OCI-LY7 (cell line): ENCODE measurements at regions not wholly inside any gene's neighbourhood (a gene's known extent, or its start where the extent isn't known, plus 50 kb on each side); places are given as distances from the start of the nearest gene placed in this dataset.

Source experiments
- BruUV-seq: library from RNA; stranded (reverse); fragments of 400-500 nt; replicated peaks from 2 replicates; lab custom pipeline; 2021; lab: Mats Ljungman, UMichigan
- CTCF ChIA-PET: fragments of 300-600 bp; sonication (Branson Sonifier 250); formaldehyde crosslinking; loops from one replicate; lab custom pipeline; 2022; ENCODE audit warnings: antibody characterized with exemption; ENCODE audit not compliant: unreplicated experiment; lab: Charles Lee
- POLR2A ChIA-PET: fragments of 300-600 bp; sonication (Branson Sonifier 250); formaldehyde crosslinking; loops from one replicate; lab custom pipeline; 2022; ENCODE audit warnings: antibody characterized with exemption; lab: Charles Lee
- DNase-seq: peaks from one replicate; pipeline ENCODE4 v3.0.0-alpha.2; 2015; ENCODE audit warnings: low spot score
- H2AFZ ChIP-seq: fragments of 200-600 bp; sonication (generic), shearing (Covaris generic); 2 replicates; pipeline ENCODE4 v1.6.1; 2014; ENCODE audit warnings: mild to moderate bottlenecking, antibody characterized with exemption, low read length, moderate library complexity
- H3K27ac ChIP-seq: fragments of 200-600 bp; sonication (generic); 2 replicates; pipeline ENCODE4 v1.5.1; 2014; ENCODE audit warnings: mixed run types, low read depth, mild to moderate bottlenecking, moderate library complexity, low read length, inconsistent platforms; ENCODE audit not compliant: poor library complexity, severe bottlenecking
- H3K36me3 ChIP-seq: fragments of 200-600 bp; sonication (generic); 2 replicates; pipeline ENCODE4 v1.6.1; 2014; ENCODE audit warnings: mild to moderate bottlenecking, antibody characterized with exemption, low read length, moderate library complexity, mixed read lengths; ENCODE audit not compliant: insufficient read depth
- H3K4me1 ChIP-seq: fragments of 200-600 bp; sonication (generic); 2 replicates; pipeline ENCODE4 v1.5.1; 2014; ENCODE audit warnings: mild to moderate bottlenecking, low read length; ENCODE audit not compliant: insufficient read depth, poor library complexity, severe bottlenecking
- H3K4me2 ChIP-seq: fragments of 200-600 bp; sonication (generic); 2 replicates; pipeline ENCODE4 v1.6.1; 2014; ENCODE audit warnings: mild to moderate bottlenecking, low read length
- H3K4me3 ChIP-seq: fragments of 200-600 bp; sonication (generic); 2 replicates; pipeline ENCODE4 v1.5.1; 2014; ENCODE audit warnings: mild to moderate bottlenecking, low read depth, low read length; ENCODE audit not compliant: poor library complexity, severe bottlenecking
- H3K79me2 ChIP-seq: fragments of 200-600 bp; sonication (generic); 2 replicates; pipeline ENCODE4 v1.6.1; 2016; ENCODE audit warnings: low read depth, mild to moderate bottlenecking, low read length, moderate library complexity, mixed read lengths; ENCODE audit not compliant: insufficient read depth
- H3K9me2 ChIP-seq: fragments of 200-600 bp; sonication (generic); 2 replicates; pipeline ENCODE4 v1.6.1; 2016; ENCODE audit warnings: mild to moderate bottlenecking, low read length, mixed read lengths; ENCODE audit not compliant: insufficient read depth
- H3K9me3 ChIP-seq: fragments of 200-600 bp; sonication (generic); 2 replicates; pipeline ENCODE4 v1.6.1; 2014; ENCODE audit warnings: mild to moderate bottlenecking, mixed run types, low read length, mixed read lengths
- H4K20me1 ChIP-seq: fragments of 200-600 bp; sonication (generic); 2 replicates; pipeline ENCODE4 v1.6.1; 2014; ENCODE audit warnings: mild to moderate bottlenecking, antibody characterized with exemption, low read length, moderate library complexity, mixed read lengths; ENCODE audit not compliant: insufficient read depth
- CTCF ChIP-seq: fragments of 200-600 bp; sonication (generic); conservative IDR thresholded peaks from 2 replicates; pipeline ENCODE4 v1.5.1; 2014; ENCODE audit warnings: mild to moderate bottlenecking, antibody characterized with exemption, low read length, moderate library complexity, mixed read lengths
- EZH2phosphoT487 ChIP-seq: fragments of 200-600 bp; sonication (generic); IDR thresholded peaks from 2 replicates; pipeline ENCODE4 v1.6.1; 2018; ENCODE audit warnings: low read depth, borderline replicate concordance, mild to moderate bottlenecking, mixed run types, antibody characterized with exemption, low read length, moderate library complexity, mixed read lengths
- intact Hi-C: fragments of 100-400 bp; cut with micrococcal nuclease; formaldehyde crosslinking; loops from one replicate; pipeline ENCODE4 v1.10.0; 2022; ENCODE audit not compliant: unreplicated experiment

GRCh38 chr1:47557066-47557465 is 119.2 kb downstream of the FOXD2 start:
- no peaks in the 10 kb centered on the region for H3K4me1 ChIP-seq
- ChIA-PET CTCF (no interaction called here), POLR2A (no interaction called here)
- intact Hi-C loops = no loop called here
- H3K9me2 ChIP-seq = no peaks in the 10 kb centered on the region
- no peak overlapping the region for H3K27ac ChIP-seq
- H4K20me1 ChIP-seq = no peaks in the 10 kb centered on the region
- no peaks in the 10 kb centered on the region for H3K36me3 ChIP-seq
- H3K4me3 ChIP-seq = no peak overlapping the region
- H3K79me2 ChIP-seq = no peaks in the 10 kb centered on the region
- no TSS peak for BruUV-seq
- no peak for TF ChIP-seq CTCF
- no peak for TF ChIP-seq EZH2phosphoT487
- no peak overlapping the region for H3K4me2 ChIP-seq
- H3K9me3 ChIP-seq = no peaks in the 10 kb centered on the region
- no peak overlapping the region for H2AFZ ChIP-seq
- no peak for DNase-seq

GRCh38 chr1:47558601-47559593 is 121.1 kb downstream of the FOXD2 start:
- H3K79me2 ChIP-seq = no peaks in the 10 kb centered on the region
- no peaks in the 10 kb centered on the region for H3K36me3 ChIP-seq
- no peak overlapping the region for H3K4me2 ChIP-seq
- H3K9me2 ChIP-seq = no peaks in the 10 kb centered on the region
- no peak overlapping the region for H2AFZ ChIP-seq
- H3K4me1 ChIP-seq = no peaks in the 10 kb centered on the region
- POLR2A ChIA-PET = no interaction called here
- TF ChIP-seq EZH2phosphoT487 = no peak
- TF ChIP-seq CTCF = no peak
- H3K27ac ChIP-seq = no peak overlapping the region
- DNase-seq = no peak
- H4K20me1 ChIP-seq = no peaks in the 10 kb centered on the region
- BruUV-seq = no TSS peak
- H3K9me3 ChIP-seq = no peaks in the 10 kb centered on the region
- no peak overlapping the region for H3K4me3 ChIP-seq
- CTCF ChIA-PET = no interaction called here
- intact Hi-C loops = no loop called here
